Right lobe of liver (tissue), 6 donors: ENCODE measurements at regions not wholly inside any gene's neighbourhood (a gene's known extent, or its start where the extent isn't known, plus 50 kb on each side); places are given as distances from the start of the nearest gene placed in this dataset.

Experiments
- ATAC-seq, 4 donors: fragments of 200-7000 bp; cut with Tn5 transposase; one replicate each; pipeline ENCODE4 v1.9.1; 2020; ENCODE audit warnings: mild to moderate bottlenecking in 4 of 4, moderate library complexity in 4 of 4
- DNase-seq, 3 donors: peaks; one replicate each; pipeline ENCODE4 v3.0.0-alpha.2; 2020
- H3K27ac ChIP-seq, 3 donors: fragments of 200-600 bp; one replicate each; pipeline ENCODE4 v1.8.0; 2022
- H3K27me3 ChIP-seq, 2 donors: fragments of 200-600 bp; one replicate each; pipeline ENCODE4 v1.8.0; 2022
- H3K36me3 ChIP-seq, 4 donors: fragments of 200-600 bp; sonication (generic) in 1 of 4; one replicate each; pipeline versions ENCODE4 v1.5.1 to v1.8.0; 2017 to 2022; ENCODE audit warnings: control low read depth in 1 of 4
- H3K4me1 ChIP-seq, 4 donors: fragments of 200-600 bp; sonication (generic) in 1 of 4; one replicate each; pipeline versions ENCODE4 v1.5.1 to v1.8.0; 2017 to 2022; ENCODE audit warnings: control low read depth in 1 of 4
- H3K4me3 ChIP-seq, 3 donors: fragments of 200-600 bp; one replicate each; pipeline ENCODE4 v1.8.0; 2022
- H3K9me3 ChIP-seq, 4 donors: fragments of 200-600 bp; sonication (generic) in 1 of 4; one replicate each; pipeline versions ENCODE4 v1.5.1 to v1.8.0; 2017 to 2022; ENCODE audit warnings: control low read depth in 1 of 4
- CTCF ChIP-seq, 4 donors: fragments of 200-600 bp in 3 of 4; fragments of 450-650 bp in 1 of 4; IDR thresholded peaks; one replicate each; pipeline versions ENCODE4 v1.5.1 to v1.8.0; 2016 to 2022; ENCODE audit warnings: antibody characterized with exemption in 4 of 4, mild to moderate bottlenecking in 2 of 4
- POLR2A ChIP-seq: fragments of 450-650 bp; IDR thresholded peaks from one replicate; pipeline ENCODE4 v1.6.1; 2017; ENCODE audit warnings: antibody characterized with exemption, mild to moderate bottlenecking
- WGBS: methylation state at CpG from one replicate; pipeline ENCODE4 v1.1.6; 2018; ENCODE audit warnings: low coverage, low lambda C conversion rate; ENCODE audit not compliant: insufficient coverage; ENCODE audit errors: missing lambda C conversion rate; 5-methylcytosine and 5-hydroxymethylcytosine counted together
- intact Hi-C, 2 donors: fragments of 100-400 bp; cut with DNase I; formaldehyde crosslinking; loops; one replicate each; pipeline versions ENCODE4 v1.11.2 to v1.14.1; 2022
- donor health status: DM: no; HTN: yes; CAD: no.
- donor health status: DM: no; HTN: no; CAD: no.
- donor health status: DM: no; HTN: no; CAD: no.
- donor health status: DM: no; HTN: yes; CAD: no.
- donor health status: DM: no; HTN: yes; CAD: no.

- H3K27me3 ChIP-seq = no peaks in the 10 kb centered on the region
- peak in 2 of 3 donors; percentile 24 to 29 for DNase-seq
- H3K27ac ChIP-seq = no peak overlapping the region
- 74% methylated on average over 6 of the region's 13 CpGs for WGBS
- no peak overlapping the region for H3K4me3 ChIP-seq
- H3K36me3 ChIP-seq = no peaks in the 10 kb centered on the region
- H3K4me1 ChIP-seq = peaks cover 0 to 12% (median 0%) of the 10 kb centered on the region in 4 donors
- intact Hi-C loops = loop anchor here in 1 of 2 donors (10.0 kb wide), 1 partner anchor 122 kb away; the partner anchor contains the start of gene RET
- no peak for TF ChIP-seq POLR2A
- TF ChIP-seq CTCF (IDR thresholded peaks at IDR 0.05) = no peak
- ATAC-seq = no peak
- H3K9me3 ChIP-seq = no peaks in the 10 kb centered on the region
These were observed 123.8 kb upstream of the RET start for GRCh38 chr10:42952931-42953683.

- no peak overlapping the region for H3K27ac ChIP-seq
- no peak for TF ChIP-seq POLR2A
- TF ChIP-seq CTCF (IDR thresholded peaks at IDR 0.05) = no peak
- H3K27me3 ChIP-seq = no peaks in the 10 kb centered on the region
- WGBS = 71% methylated on average over 2 of the region's 20 CpGs
- no peaks in the 10 kb centered on the region for H3K36me3 ChIP-seq
- H3K9me3 ChIP-seq = no peaks in the 10 kb centered on the region
- H3K4me3 ChIP-seq = no peak overlapping the region
- peaks cover 0 to 12% (median 0%) of the 10 kb centered on the region in 4 donors for H3K4me1 ChIP-seq
- peak in 2 of 3 donors; percentile 16 to 30 for DNase-seq
- intact Hi-C loops = loop anchor here in 1 of 2 donors (10.0 kb wide), 1 partner anchor 121 kb away; the partner anchor contains the start of gene RET
- ATAC-seq = no peak
These were observed 122.9 kb upstream of the RET start for GRCh38 chr10:42953684-42954674.

DNA sequence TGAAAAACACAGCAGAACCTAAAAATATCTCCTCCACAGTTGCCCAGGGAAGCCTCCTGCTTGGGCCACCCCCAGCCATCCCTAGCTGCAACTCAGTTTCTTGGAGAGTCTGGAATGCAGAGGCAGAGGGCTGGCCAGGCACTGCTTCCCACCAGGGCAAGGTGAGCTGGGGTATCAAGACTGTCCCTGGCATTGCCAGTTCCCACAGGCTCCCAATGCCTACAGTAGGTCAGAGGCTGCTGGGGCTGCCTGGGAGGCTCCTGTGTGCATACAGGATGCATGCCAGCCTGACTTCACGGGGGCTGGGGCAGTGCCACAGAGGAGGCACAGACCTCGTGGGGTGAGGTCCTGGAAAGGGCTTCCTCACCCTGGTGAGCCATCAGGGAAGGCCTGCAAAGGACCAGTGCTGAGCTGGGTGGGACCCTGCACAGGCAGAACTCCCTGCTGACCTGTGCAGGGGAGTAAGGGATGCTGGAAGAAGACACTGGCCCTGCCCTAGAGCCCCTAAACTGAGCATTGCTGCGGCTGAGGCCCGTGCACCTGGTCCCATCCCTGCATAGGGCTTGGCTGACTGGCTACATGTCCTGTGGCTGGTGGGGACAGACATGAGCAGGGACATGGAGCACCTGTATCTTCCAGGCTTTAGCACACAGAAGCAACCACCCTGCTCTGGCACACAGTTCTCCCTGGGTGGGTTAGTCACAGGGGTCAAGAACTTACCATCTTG is 121.9 kb upstream of the RET start:
- WGBS = no CpG with 5 or more reads among the region's 4 CpGs
- DNase-seq = no peak
- Histone ChIP-seq H3K36me3 (no peaks in the 10 kb centered on the region), H3K4me3 (no peak overlapping the region), H3K4me1 (peaks cover 0 to 12% (median 0%) of the 10 kb centered on the region in 4 donors), H3K9me3 (no peaks in the 10 kb centered on the region), H3K27ac (no peak overlapping the region), H3K27me3 (no peaks in the 10 kb centered on the region)
- no peak for TF ChIP-seq CTCF (IDR thresholded peaks at IDR 0.05)
- no peak for TF ChIP-seq POLR2A
- ATAC-seq = no peak
- intact Hi-C loops = loop anchor here in 1 of 2 donors (10.0 kb wide), 1 partner anchor 120 kb away; the partner anchor contains the start of gene RET

DNA sequence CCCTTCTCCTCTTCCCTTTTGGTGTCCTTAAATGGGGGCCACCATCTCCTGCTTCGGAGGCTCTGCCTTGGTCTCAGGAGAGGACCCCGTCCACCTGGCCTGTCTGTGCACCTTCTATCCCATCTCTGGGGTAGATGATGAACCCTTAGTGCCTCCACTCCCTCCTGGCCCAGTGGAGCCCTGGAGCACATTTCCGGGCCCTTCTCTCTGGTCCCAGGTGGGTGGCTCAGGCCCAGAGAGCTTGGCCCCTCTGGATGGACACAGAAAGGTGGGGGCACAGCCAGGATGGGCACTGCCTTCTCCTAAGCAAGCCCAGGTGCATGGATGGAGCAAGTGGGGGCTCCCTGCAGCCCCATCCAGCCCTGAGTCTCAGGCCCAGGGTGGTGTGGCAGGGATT is 121.4 kb upstream of the RET start:
- H3K9me3 ChIP-seq = no peaks in the 10 kb centered on the region
- WGBS = no CpG with 5 or more reads among the region's 3 CpGs
- peaks cover 0 to 12% (median 0%) of the 10 kb centered on the region in 4 donors for H3K4me1 ChIP-seq
- ATAC-seq (no peak), DNase-seq (no peak)
- no peaks in the 10 kb centered on the region for H3K27me3 ChIP-seq
- no peak for TF ChIP-seq POLR2A
- TF ChIP-seq CTCF (IDR thresholded peaks at IDR 0.05) = no peak
- intact Hi-C loops = loop anchor here in 1 of 2 donors (10.0 kb wide), 1 partner anchor 119 kb away; the partner anchor contains the start of gene RET
- H3K4me3 ChIP-seq = no peak overlapping the region
- no peaks in the 10 kb centered on the region for H3K36me3 ChIP-seq
- H3K27ac ChIP-seq = no peak overlapping the region
